ENCODE measurements at regions not wholly inside any gene's neighbourhood (a gene's known extent, or its start where the extent isn't known, plus 50 kb on each side); places are given as distances from the start of the nearest gene placed in this dataset.
"Not testable (repeated sequence)": the region's sequence is repeated elsewhere in the genome, so short reads cannot be mapped to it uniquely, and the experiment has no call there.

DNA sequence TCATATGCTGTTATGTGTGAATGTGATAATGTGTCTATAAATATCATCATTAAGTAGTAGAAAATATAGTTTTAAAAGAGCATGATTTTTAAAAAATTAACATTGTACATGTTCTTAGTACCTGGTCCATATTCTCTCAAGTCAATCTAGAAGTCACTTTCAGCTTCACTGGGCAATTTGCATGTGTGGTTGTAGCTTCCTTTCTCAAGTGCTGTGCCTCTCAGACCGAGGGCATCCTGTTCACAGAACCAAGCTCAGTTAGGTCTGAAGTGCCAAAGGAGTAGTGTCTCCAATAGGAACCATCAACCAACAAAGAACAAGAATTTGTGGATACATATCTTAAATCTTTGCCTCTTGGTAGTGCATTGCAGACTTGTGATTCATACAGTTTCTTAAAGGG is 541.8 kb upstream of the SLC10A2 start:
- no peak for FAIRE-seq
- TF ChIP-seq POU2F2 (IDR thresholded peaks at IDR 0.05; ENCODE audit: low read depth, low read length) (no peak), PAX5 (IDR thresholded peaks at IDR 0.05; ENCODE audit: insufficient read depth, low read length, severe bottlenecking) (no peak), TAF1 (IDR thresholded peaks at IDR 0.05; ENCODE audit: low read depth, low read length) (no peak), POLR2A (IDR thresholded peaks at IDR 0.05; ENCODE audit: low read depth, low read length) (no peak), SPI1 (IDR thresholded peaks at IDR 0.05; ENCODE audit: low read depth, low read length) (no peak), POLR2AphosphoS5 (IDR thresholded peaks at IDR 0.05; ENCODE audit: low read depth, low read length) (no peak)
- DNase-seq (ENCODE audit: insufficient read length, low spot score) = no peak

DNA sequence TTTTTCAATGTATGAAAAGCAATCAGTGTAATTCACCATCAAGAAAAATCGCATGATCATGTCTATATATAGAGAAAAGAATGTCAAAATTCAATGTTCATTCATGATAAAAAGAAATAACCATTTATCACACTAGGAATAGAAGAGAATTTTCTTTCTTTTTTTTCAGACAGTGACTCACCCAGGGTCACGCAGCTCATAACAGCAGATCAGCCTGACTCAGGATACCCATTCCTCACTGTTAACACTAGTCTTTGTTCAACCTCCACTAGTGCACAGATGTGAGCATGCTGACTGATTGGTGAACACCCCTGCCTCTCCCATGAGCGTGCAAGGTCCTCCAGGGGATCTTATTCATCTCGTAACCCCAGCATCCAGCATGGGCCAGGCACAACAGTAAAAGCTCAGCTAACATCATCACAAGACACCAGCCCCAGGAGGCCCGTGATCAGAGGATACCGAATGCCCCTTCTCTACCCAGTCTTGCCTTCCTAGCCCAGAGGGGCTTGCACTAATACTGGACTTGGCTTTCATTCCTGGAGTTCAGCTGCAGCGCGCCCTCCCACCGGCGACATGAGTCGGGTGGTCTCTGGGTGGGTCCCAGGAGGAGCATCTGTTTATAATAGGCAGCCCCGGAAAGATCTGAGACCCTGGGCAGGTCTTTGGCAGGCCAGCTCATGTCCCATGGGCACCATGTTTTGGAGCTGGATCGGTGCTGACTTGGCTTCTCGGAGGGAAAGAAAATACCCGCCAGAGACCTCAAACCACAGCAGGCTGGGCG is 539.5 kb upstream of the SLC10A2 start:
- TF ChIP-seq POLR2A (IDR thresholded peaks at IDR 0.05; ENCODE audit: low read depth, low read length) (no peak), TAF1 (IDR thresholded peaks at IDR 0.05; ENCODE audit: low read depth, low read length) (no peak), SPI1 (IDR thresholded peaks at IDR 0.05; ENCODE audit: low read depth, low read length) (no peak), POLR2AphosphoS5 (IDR thresholded peaks at IDR 0.05; ENCODE audit: low read depth, low read length) (no peak), POU2F2 (IDR thresholded peaks at IDR 0.05; ENCODE audit: low read depth, low read length) (no peak), PAX5 (IDR thresholded peaks at IDR 0.05; ENCODE audit: insufficient read depth, low read length, severe bottlenecking) (no peak)
- no peak for FAIRE-seq
- no peak for DNase-seq (ENCODE audit: insufficient read length, low spot score)

DNA sequence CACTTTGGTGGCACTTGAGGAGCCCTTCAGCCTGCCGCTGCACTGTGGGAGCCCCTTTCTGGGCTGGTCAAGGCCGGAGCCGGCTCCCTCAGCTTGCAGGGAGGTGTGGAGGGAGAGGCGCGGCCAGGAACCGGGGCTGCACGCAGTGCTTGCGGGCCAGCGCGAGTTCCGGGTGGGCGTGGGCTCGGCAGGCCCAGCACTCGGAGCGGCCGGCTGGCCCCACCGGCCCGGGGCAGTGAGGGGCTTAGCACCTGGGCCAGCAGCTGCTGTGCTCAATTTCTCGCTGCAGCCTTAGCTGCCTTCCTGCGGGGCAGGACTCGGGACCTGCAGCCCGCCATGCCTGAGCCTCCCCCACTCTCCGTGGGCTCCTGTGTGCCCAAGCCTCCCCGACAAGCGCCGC is 533.7 kb upstream of the SLC10A2 start:
- DNase-seq (ENCODE audit: insufficient read length, low spot score); FAIRE-seq: not testable (repeated sequence)

DNA sequence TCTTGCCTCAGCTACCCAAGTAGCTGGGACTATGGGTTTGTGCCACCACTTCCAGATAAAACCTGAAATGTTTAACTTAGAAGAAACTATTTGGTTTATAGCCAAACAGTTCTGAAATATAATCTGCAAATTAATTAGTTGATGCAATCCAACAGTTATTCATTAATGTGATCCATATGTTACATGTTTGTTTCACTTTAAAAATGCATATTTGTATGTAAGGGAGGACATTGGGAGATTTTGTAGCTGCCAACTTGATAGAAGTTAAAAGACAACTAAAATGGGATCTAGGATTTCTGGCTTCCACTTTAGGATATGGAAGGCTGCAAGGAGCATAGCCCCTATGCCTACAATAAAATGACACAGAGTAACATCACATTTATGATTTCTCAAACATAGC is 532.5 kb upstream of the SLC10A2 start:
- FAIRE-seq = no peak
- TF ChIP-seq POLR2A (IDR thresholded peaks at IDR 0.05; ENCODE audit: low read depth, low read length) (no peak), POU2F2 (IDR thresholded peaks at IDR 0.05; ENCODE audit: low read depth, low read length) (no peak), SPI1 (IDR thresholded peaks at IDR 0.05; ENCODE audit: low read depth, low read length) (no peak), POLR2AphosphoS5 (IDR thresholded peaks at IDR 0.05; ENCODE audit: low read depth, low read length) (no peak), TAF1 (IDR thresholded peaks at IDR 0.05; ENCODE audit: low read depth, low read length) (no peak), PAX5 (IDR thresholded peaks at IDR 0.05; ENCODE audit: insufficient read depth, low read length, severe bottlenecking) (no peak)
- no peak for DNase-seq (ENCODE audit: insufficient read length, low spot score)

DNA sequence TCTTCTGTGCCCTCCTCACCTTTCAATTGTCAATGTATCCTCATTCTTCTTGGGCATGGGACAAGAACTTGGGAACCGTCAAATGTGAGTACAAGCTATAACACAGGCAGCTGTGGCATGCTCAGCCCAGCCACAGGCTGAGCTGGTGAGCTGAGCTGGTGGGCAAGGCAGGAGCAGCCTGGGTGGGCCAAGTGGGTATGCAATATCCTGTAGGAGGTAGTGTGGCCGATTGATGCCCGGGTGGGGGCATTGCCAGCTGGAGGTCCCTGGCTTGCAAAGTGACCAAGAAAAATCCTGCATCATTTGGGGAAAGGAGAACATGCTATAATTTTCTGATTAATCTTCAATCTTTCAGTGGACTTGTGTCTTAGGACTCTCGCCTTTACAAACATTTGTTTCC is 507.2 kb upstream of the SLC10A2 start:
- no peak for FAIRE-seq
- no peak for DNase-seq (ENCODE audit: insufficient read length, low spot score)
- no peak for TF ChIP-seq POU2F2 (IDR thresholded peaks at IDR 0.05; ENCODE audit: low read depth, low read length)
- TF ChIP-seq TAF1 (IDR thresholded peaks at IDR 0.05; ENCODE audit: low read depth, low read length) = no peak
- no peak for TF ChIP-seq POLR2A (IDR thresholded peaks at IDR 0.05; ENCODE audit: low read depth, low read length)
- TF ChIP-seq SPI1 (IDR thresholded peaks at IDR 0.05; ENCODE audit: low read depth, low read length) = no peak
- TF ChIP-seq PAX5 (IDR thresholded peaks at IDR 0.05; ENCODE audit: insufficient read depth, low read length, severe bottlenecking) = no peak

DNA sequence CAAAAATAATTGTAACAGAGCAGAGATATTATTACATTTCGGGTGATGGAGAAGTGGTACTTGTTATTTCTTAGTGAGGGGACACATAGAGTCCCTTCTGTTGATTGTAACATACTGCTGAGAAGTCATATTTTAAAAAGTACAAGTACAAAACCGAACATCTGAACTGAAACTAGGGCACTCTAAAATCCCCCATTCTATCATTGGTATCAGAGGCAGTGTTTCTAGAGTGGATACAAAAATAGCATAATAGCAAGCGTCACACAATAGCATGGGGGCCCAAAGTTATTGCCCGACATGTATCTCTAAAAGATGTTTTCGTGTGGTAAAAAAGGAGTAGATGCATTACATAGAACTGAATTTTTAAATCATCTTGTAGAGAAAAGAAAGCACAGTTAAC is 502.1 kb upstream of the SLC10A2 start:
- FAIRE-seq (no peak), DNase-seq (ENCODE audit: insufficient read length, low spot score) (no peak)
- TF ChIP-seq PAX5 (IDR thresholded peaks at IDR 0.05; ENCODE audit: insufficient read depth, low read length, severe bottlenecking) = no peak
- no peak for TF ChIP-seq SPI1 (IDR thresholded peaks at IDR 0.05; ENCODE audit: low read depth, low read length)
- no peak for TF ChIP-seq POU2F2 (IDR thresholded peaks at IDR 0.05; ENCODE audit: low read depth, low read length)
- TF ChIP-seq TAF1 (IDR thresholded peaks at IDR 0.05; ENCODE audit: low read depth, low read length) = no peak
- TF ChIP-seq POLR2AphosphoS5 (IDR thresholded peaks at IDR 0.05; ENCODE audit: low read depth, low read length) = no peak
- no peak for TF ChIP-seq POLR2A (IDR thresholded peaks at IDR 0.05; ENCODE audit: low read depth, low read length)

DNA sequence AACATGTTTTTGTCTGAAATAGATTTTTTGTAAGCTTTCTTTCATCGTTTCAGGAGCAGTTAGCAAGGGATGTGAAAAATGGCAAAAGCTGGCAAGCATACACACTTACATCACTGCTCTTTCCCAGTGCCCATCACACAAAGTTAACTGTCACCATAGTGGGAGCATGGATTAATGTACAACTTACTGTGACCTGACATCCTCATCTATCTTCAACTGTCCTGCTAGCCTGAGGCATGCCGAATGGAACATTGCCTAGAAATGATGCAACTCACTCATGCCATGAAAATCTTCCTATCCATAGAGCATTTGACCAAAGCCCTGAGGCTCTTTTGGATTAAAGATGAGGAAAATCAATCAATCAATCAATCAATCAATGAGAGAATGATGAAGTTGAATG is 491.7 kb upstream of the SLC10A2 start:
- DNase-seq (ENCODE audit: insufficient read length, low spot score) (no peak), FAIRE-seq (no peak)
- TF ChIP-seq POLR2A (IDR thresholded peaks at IDR 0.05; ENCODE audit: low read depth, low read length) = no peak
- no peak for TF ChIP-seq SPI1 (IDR thresholded peaks at IDR 0.05; ENCODE audit: low read depth, low read length)
- TF ChIP-seq POLR2AphosphoS5 (IDR thresholded peaks at IDR 0.05; ENCODE audit: low read depth, low read length) = no peak
- no peak for TF ChIP-seq TAF1 (IDR thresholded peaks at IDR 0.05; ENCODE audit: low read depth, low read length)
- TF ChIP-seq POU2F2 (IDR thresholded peaks at IDR 0.05; ENCODE audit: low read depth, low read length) = no peak
- TF ChIP-seq PAX5 (IDR thresholded peaks at IDR 0.05; ENCODE audit: insufficient read depth, low read length, severe bottlenecking) = no peak

DNA sequence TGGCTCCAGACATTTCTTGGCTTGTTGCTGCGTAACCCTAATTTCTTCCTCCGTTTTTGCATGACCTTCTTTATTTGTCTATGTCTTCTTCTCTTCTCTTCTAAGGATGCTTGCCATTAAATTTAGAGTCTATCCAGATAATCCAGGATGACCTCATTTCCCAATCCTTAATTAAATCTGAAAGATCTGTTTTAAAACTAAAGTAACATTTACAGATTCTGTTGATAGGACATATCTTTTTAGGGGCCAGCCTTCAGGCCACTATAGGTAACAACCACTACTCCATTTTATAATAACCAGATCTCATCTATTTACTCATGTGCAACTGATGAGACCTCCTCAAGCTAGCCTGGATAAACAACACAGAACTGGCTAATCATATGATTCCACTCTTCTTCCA is 490.5 kb upstream of the SLC10A2 start:
- TF ChIP-seq SPI1 (IDR thresholded peaks at IDR 0.05; ENCODE audit: low read depth, low read length) (no peak), TAF1 (IDR thresholded peaks at IDR 0.05; ENCODE audit: low read depth, low read length) (no peak), POU2F2 (IDR thresholded peaks at IDR 0.05; ENCODE audit: low read depth, low read length) (no peak), POLR2A (IDR thresholded peaks at IDR 0.05; ENCODE audit: low read depth, low read length) (no peak), PAX5 (IDR thresholded peaks at IDR 0.05; ENCODE audit: insufficient read depth, low read length, severe bottlenecking) (no peak), POLR2AphosphoS5 (IDR thresholded peaks at IDR 0.05; ENCODE audit: low read depth, low read length) (no peak)
- FAIRE-seq = no peak
- DNase-seq (ENCODE audit: insufficient read length, low spot score) = no peak

DNA sequence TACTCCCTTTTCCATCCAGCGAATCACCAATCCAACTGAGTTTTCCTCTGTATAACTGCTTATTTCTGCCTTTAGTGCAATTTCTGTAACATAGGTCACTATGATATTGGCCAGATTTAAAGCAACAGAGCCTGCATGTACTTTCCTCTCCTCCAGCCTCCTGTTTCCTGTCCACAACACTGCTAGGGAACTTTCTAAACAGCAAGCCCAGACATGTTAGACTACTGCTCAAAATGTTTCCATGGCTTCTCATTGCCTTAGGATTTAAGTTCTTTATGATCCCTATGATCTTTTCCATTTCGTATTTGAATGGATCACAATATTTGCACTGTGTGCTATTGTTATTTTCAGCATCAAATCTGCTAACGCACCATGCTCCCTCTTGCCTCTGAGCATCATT is 481.7 kb upstream of the SLC10A2 start:
- FAIRE-seq = no peak
- no peak for TF ChIP-seq PAX5 (IDR thresholded peaks at IDR 0.05; ENCODE audit: insufficient read depth, low read length, severe bottlenecking)
- TF ChIP-seq SPI1 (IDR thresholded peaks at IDR 0.05; ENCODE audit: low read depth, low read length) = no peak
- TF ChIP-seq POLR2AphosphoS5 (IDR thresholded peaks at IDR 0.05; ENCODE audit: low read depth, low read length) = no peak
- TF ChIP-seq POU2F2 (IDR thresholded peaks at IDR 0.05; ENCODE audit: low read depth, low read length) = no peak
- TF ChIP-seq POLR2A (IDR thresholded peaks at IDR 0.05; ENCODE audit: low read depth, low read length) = no peak
- no peak for TF ChIP-seq TAF1 (IDR thresholded peaks at IDR 0.05; ENCODE audit: low read depth, low read length)
- no peak for DNase-seq (ENCODE audit: insufficient read length, low spot score)

DNA sequence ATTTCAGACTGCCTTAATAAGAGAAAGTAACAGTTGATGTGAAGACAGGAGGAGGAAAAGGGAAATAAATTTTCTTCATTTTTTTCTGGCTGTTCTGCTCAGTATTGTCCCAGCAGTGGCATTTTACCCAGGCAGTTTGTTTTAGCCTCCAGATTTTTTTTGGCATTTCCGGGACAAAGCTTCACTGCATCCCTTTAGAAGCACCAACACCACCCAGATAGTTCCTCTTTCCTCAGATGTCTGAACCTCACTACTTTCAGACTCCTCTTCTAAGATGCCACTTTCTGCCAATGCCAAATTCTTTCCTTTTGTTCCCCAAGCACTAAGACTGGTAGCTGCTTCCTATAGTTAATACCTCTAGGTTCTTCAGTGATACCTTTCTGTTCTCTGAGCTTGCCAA is 480.1 kb upstream of the SLC10A2 start:
- DNase-seq (ENCODE audit: insufficient read length, low spot score) (no peak), FAIRE-seq (no peak)
- TF ChIP-seq PAX5 (IDR thresholded peaks at IDR 0.05; ENCODE audit: insufficient read depth, low read length, severe bottlenecking) (no peak), POU2F2 (IDR thresholded peaks at IDR 0.05; ENCODE audit: low read depth, low read length) (no peak), SPI1 (IDR thresholded peaks at IDR 0.05; ENCODE audit: low read depth, low read length) (no peak), POLR2A (IDR thresholded peaks at IDR 0.05; ENCODE audit: low read depth, low read length) (no peak), TAF1 (IDR thresholded peaks at IDR 0.05; ENCODE audit: low read depth, low read length) (no peak), POLR2AphosphoS5 (IDR thresholded peaks at IDR 0.05; ENCODE audit: low read depth, low read length) (no peak)

All from GM12891 (cell line).